GM12878 (cell line): ENCODE measurements at regions not wholly inside any gene's neighbourhood (a gene's known extent, or its start where the extent isn't known, plus 50 kb on each side); places are given as distances from the start of the nearest gene placed in this dataset.

Source experiments
- ATAC-seq: fragments of 200-7000 bp; cut with Tn5 transposase; 3 replicates; pipeline ENCODE4 v1.9.1; 2020; ENCODE audit warnings: mild to moderate bottlenecking, moderate library complexity
- BruUV-seq: library from RNA; stranded (reverse); fragments of 400-500 nt; replicated peaks from 2 replicates; lab custom pipeline; 2021; lab: Mats Ljungman, UMichigan
- CTCF ChIA-PET: fragments of 300-600 bp; sonication (Branson Sonifier 250); formaldehyde crosslinking; extraction: SDS; loops from one replicate; lab custom pipeline; 2021; ENCODE audit warnings: inconsistent platforms; lab: Yijun Ruan, JAX
- POLR2A ChIA-PET: fragments of 350-600 bp; formaldehyde crosslinking; extraction: SDS; loops from one replicate; lab custom pipeline; 2021; ENCODE audit warnings: inconsistent platforms; lab: Charles Lee
- RAD21 ChIA-PET: fragments of 300-600 bp; sonication (Branson Sonifier 250); formaldehyde crosslinking; loops from one replicate; lab custom pipeline; 2023; ENCODE audit warnings: antibody characterized with exemption; ENCODE audit not compliant: unreplicated experiment; lab: Charles Lee
- SMC1A ChIA-PET: fragments of 300-600 bp; sonication (Branson Sonifier 250); formaldehyde crosslinking; loops from one replicate; lab custom pipeline; 2023; ENCODE audit not compliant: unreplicated experiment, uncharacterized antibody; lab: Charles Lee
- DNase-seq: peaks from one replicate; pipeline ENCODE4 v3.0.0-alpha.2; 2011; ENCODE audit warnings: low read depth, low spot score
- FAIRE-seq: peaks from 3 replicates; lab custom pipeline; 2011; peaks lifted over from hg19 to GRCh38; lab: Jason Lieb, UNC
- H2AFZ ChIP-seq: 2 replicates; pipeline ENCODE4 v1.6.0; 2011; ENCODE audit warnings: low read depth, low read length, control low read depth; ENCODE audit not compliant: control insufficient read depth
- H3K27ac ChIP-seq: 2 replicates; pipeline ENCODE4 v1.5.1; 2011; ENCODE audit warnings: control low read depth; ENCODE audit not compliant: control insufficient read depth, insufficient read depth
- H3K27me3 ChIP-seq, 2 experiments: replicated peaks in 1 of 2; 2 replicates each; pipeline versions ENCODE4 v1.6.0 to v1.6.1; 2011; ENCODE audit warnings: low read length in 1 of 2; ENCODE audit not compliant: control insufficient read depth in 2 of 2, insufficient read depth in 2 of 2
- H3K36me3 ChIP-seq, 2 experiments: 2 replicates each; pipeline ENCODE4 v1.5.1; 2011; ENCODE audit warnings: low read length in 1 of 2; ENCODE audit not compliant: control insufficient read depth in 2 of 2, insufficient read depth in 2 of 2
- H3K4me1 ChIP-seq: 2 replicates; pipeline ENCODE4 v1.6.1; 2011; ENCODE audit warnings: mild to moderate bottlenecking, low read length, moderate library complexity, mixed read lengths; ENCODE audit not compliant: control insufficient read depth, insufficient read depth
- H3K4me2 ChIP-seq: 2 replicates; pipeline ENCODE4 v1.6.0; 2011; ENCODE audit warnings: control low read depth; ENCODE audit not compliant: control insufficient read depth, insufficient read depth
- H3K4me3 ChIP-seq: fragments of 200-600 bp; sonication (generic); 2 replicates; pipeline ENCODE4 v1.5.1; 2016
- H3K79me2 ChIP-seq: 2 replicates; pipeline ENCODE4 v1.6.0; 2011; ENCODE audit warnings: low read length; ENCODE audit not compliant: control insufficient read depth, insufficient read depth
- H3K9ac ChIP-seq: 2 replicates; pipeline ENCODE4 v1.8.0; 2011; ENCODE audit warnings: low read length, control low read depth, mixed read lengths; ENCODE audit not compliant: control insufficient read depth, insufficient read depth
- H3K9me3 ChIP-seq: replicated peaks from 3 replicates; pipeline ENCODE4 v1.5.1; 2011; ENCODE audit warnings: mild to moderate bottlenecking, low read length; ENCODE audit not compliant: control insufficient read depth, insufficient read depth
- H4K20me1 ChIP-seq: 2 replicates; pipeline ENCODE4 v1.6.0; 2011; ENCODE audit not compliant: control insufficient read depth, insufficient read depth
- FOS ChIP-seq: IDR thresholded peaks from 3 replicates; pipeline ENCODE4 v1.6.1; 2011; ENCODE audit warnings: borderline replicate concordance; ENCODE audit not compliant: insufficient read length; ENCODE audit errors: extremely low read depth
- GATAD2B ChIP-seq: fragments of 450-650 bp; conservative IDR thresholded peaks from 2 replicates; pipeline ENCODE4 v1.6.1; 2017; ENCODE audit warnings: low read depth, mild to moderate bottlenecking, moderate library complexity
- IKZF1 ChIP-seq: fragments of 450-650 bp; conservative IDR thresholded peaks from 2 replicates; pipeline ENCODE4 v1.6.1; 2017; ENCODE audit warnings: antibody characterized with exemption, mild to moderate bottlenecking
- IKZF2 ChIP-seq, 2 experiments: fragments of 450-650 bp; IDR thresholded peaks; 2 replicates each; pipeline ENCODE4 v1.6.1; 2017; ENCODE audit warnings: mild to moderate bottlenecking in 2 of 2, moderate library complexity in 2 of 2
- MTA2 ChIP-seq: fragments of 450-650 bp; IDR thresholded peaks from 2 replicates; pipeline ENCODE4 v1.6.1; 2016; ENCODE audit warnings: low read depth, mild to moderate bottlenecking, moderate library complexity
- NFIC ChIP-seq: IDR thresholded peaks from 2 replicates; pipeline ENCODE4 v1.6.1; 2012; ENCODE audit warnings: low read depth, mild to moderate bottlenecking, inconsistent platforms, low read length, moderate library complexity
- NFXL1 ChIP-seq: fragments of 450-650 bp; IDR thresholded peaks from 2 replicates; pipeline ENCODE4 v1.6.1; 2017; ENCODE audit warnings: antibody characterized with exemption, mild to moderate bottlenecking, borderline replicate concordance
- SMC3 ChIP-seq: IDR thresholded peaks from 2 replicates; pipeline ENCODE4 v1.6.1; 2011; ENCODE audit warnings: low read length, improper control_type of control experiment, borderline replicate concordance
- ZNF384 ChIP-seq: IDR thresholded peaks from 2 replicates; pipeline ENCODE4 v1.6.1; 2012; ENCODE audit warnings: low read depth, mild to moderate bottlenecking, low read length, improper control_type of control experiment, borderline replicate concordance
- ZSCAN29 ChIP-seq: fragments of 450-650 bp; IDR thresholded peaks from 2 replicates; pipeline ENCODE4 v1.6.1; 2017; ENCODE audit warnings: mild to moderate bottlenecking, moderate library complexity
- WGBS: methylation state at CpG from one replicate; pipeline ENCODE4 v1.1.6; 2016; ENCODE audit warnings: low lambda C conversion rate; ENCODE audit not compliant: insufficient replicate concordance, insufficient coverage; ENCODE audit errors: missing lambda C conversion rate; 5-methylcytosine and 5-hydroxymethylcytosine counted together
- in situ Hi-C: fragments of 300-500 bp; cut with MboI; formaldehyde crosslinking; loops from 9 replicates; pipeline ENCODE4 v1.14.3; 2018; ENCODE audit warnings: mixed read lengths
- intact Hi-C: fragments of 100-400 bp; cut with micrococcal nuclease; formaldehyde crosslinking; loops from one replicate; pipeline ENCODE4 v1.14.2; 2022; ENCODE audit not compliant: unreplicated experiment
- TF ChIP-seq, protein P1 (sequence below): IDR thresholded peaks from 2 replicates; pipeline ENCODE4 v1.6.1; 2011; ENCODE audit warnings: low read depth, mild to moderate bottlenecking, low read length, moderate library complexity, borderline replicate concordance; ENCODE audit errors: extremely low read depth
- TF ChIP-seq, protein P2 (sequence below): fragments of 450-650 bp; IDR thresholded peaks from 2 replicates; pipeline ENCODE4 v1.6.1; 2017; ENCODE audit warnings: mild to moderate bottlenecking, moderate library complexity
- TF ChIP-seq, protein P3 (sequence below): fragments of 450-650 bp; IDR thresholded peaks from 2 replicates; pipeline ENCODE4 v1.6.1; 2017; ENCODE audit warnings: low read depth, mild to moderate bottlenecking, moderate library complexity
- TF ChIP-seq, protein P4 (sequence below): fragments of 450-650 bp; formaldehyde crosslinking; IDR thresholded peaks from 2 replicates; pipeline ENCODE4 v1.4.0; 2020; ENCODE audit warnings: mild to moderate bottlenecking, moderate library complexity

DNA sequence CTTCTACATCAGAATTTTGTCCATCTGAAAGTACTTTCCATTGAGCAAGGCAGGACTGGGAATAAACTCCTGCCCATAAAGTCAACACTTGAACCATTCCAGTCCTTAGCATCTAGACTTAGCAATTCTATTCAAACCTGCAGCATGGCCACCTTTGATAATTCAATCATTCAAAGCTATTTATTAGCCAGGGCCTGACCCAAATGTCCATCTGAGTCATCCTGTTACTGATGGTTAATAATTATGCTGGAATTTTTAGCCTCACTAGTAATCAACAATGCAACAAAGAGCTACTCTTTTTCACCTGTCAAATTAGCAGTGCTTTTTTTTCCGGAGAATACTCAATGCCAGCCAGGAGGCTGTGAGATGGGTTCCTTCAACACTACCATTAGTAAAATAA is 72.7 kb upstream of the SNRK start:
- DNase-seq (peak; percentile 21), ATAC-seq (peak; percentile 75), FAIRE-seq (no peak)
- no peaks in the 10 kb centered on the region for H3K4me1 ChIP-seq
- H3K4me3 ChIP-seq = no peak overlapping the region
- in situ Hi-C loops = no loop called here
- intact Hi-C loops = no loop called here
- 95% methylated on average over 1 of the region's 1 CpG for WGBS
- no peaks in the 10 kb centered on the region for H3K9me3 ChIP-seq
- H2AFZ ChIP-seq = no peak overlapping the region
- RAD21 ChIA-PET = interaction anchor here (1.0 to 2.3 kb wide), 7 partner anchors 10 to 252 kb away, joined by 3 to 13 read pairs (median 6); no protein-coding TSS in a partner anchor
- H3K9ac ChIP-seq = no peak overlapping the region
- POLR2A ChIA-PET = interaction anchor here (1.7 kb wide), 1 partner anchor 77 kb away, joined by 4 read pairs; no protein-coding TSS in a partner anchor
- H3K36me3 ChIP-seq = no peaks in the 10 kb centered on the region
- H4K20me1 ChIP-seq = no peaks in the 10 kb centered on the region
- H3K27ac ChIP-seq = no peak overlapping the region
- H3K79me2 ChIP-seq = no peaks in the 10 kb centered on the region
- SMC1A ChIA-PET = interaction anchor here (1.0 to 2.7 kb wide), 7 partner anchors 10 to 75 kb away, joined by 3 to 16 read pairs (median 3); no protein-coding TSS in a partner anchor
- CTCF ChIA-PET = interaction anchor here (1.0 to 1.8 kb wide), 9 partner anchors 9 to 165 kb away, joined by 3 to 13 read pairs (median 5); no protein-coding TSS in a partner anchor
- BruUV-seq = no TSS peak
- H3K4me2 ChIP-seq = no peak overlapping the region
- H3K27me3 ChIP-seq = no peaks in the 10 kb centered on the region; a peak in 1 of 4 replicates
- no peak; the same call in 1 of the 2 replicates for TF ChIP-seq GATAD2B
- TF ChIP-seq, protein P1, sequence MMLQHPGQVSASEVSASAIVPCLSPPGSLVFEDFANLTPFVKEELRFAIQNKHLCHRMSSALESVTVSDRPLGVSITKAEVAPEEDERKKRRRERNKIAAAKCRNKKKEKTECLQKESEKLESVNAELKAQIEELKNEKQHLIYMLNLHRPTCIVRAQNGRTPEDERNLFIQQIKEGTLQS = no peak
- no peak for TF ChIP-seq NFXL1
- peak; percentile 76 for TF ChIP-seq MTA2
- TF ChIP-seq IKZF1 = peak; percentile 68
- TF ChIP-seq ZNF384 = no peak
- TF ChIP-seq, protein P2, sequence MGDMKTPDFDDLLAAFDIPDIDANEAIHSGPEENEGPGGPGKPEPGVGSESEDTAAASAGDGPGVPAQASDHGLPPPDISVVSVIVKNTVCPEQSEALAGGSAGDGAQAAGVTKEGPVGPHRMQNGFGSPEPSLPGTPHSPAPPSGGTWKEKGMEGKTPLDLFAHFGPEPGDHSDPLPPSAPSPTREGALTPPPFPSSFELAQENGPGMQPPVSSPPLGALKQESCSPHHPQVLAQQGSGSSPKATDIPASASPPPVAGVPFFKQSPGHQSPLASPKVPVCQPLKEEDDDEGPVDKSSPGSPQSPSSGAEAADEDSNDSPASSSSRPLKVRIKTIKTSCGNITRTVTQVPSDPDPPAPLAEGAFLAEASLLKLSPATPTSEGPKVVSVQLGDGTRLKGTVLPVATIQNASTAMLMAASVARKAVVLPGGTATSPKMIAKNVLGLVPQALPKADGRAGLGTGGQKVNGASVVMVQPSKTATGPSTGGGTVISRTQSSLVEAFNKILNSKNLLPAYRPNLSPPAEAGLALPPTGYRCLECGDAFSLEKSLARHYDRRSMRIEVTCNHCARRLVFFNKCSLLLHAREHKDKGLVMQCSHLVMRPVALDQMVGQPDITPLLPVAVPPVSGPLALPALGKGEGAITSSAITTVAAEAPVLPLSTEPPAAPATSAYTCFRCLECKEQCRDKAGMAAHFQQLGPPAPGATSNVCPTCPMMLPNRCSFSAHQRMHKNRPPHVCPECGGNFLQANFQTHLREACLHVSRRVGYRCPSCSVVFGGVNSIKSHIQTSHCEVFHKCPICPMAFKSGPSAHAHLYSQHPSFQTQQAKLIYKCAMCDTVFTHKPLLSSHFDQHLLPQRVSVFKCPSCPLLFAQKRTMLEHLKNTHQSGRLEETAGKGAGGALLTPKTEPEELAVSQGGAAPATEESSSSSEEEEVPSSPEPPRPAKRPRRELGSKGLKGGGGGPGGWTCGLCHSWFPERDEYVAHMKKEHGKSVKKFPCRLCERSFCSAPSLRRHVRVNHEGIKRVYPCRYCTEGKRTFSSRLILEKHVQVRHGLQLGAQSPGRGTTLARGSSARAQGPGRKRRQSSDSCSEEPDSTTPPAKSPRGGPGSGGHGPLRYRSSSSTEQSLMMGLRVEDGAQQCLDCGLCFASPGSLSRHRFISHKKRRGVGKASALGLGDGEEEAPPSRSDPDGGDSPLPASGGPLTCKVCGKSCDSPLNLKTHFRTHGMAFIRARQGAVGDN = 0 out of 2 replicates have a peak, but pooled peaks have one; percentile 10
- no peak for TF ChIP-seq ZSCAN29
- TF ChIP-seq FOS = no peak
- TF ChIP-seq SMC3 = no peak
- TF ChIP-seq, protein P3, sequence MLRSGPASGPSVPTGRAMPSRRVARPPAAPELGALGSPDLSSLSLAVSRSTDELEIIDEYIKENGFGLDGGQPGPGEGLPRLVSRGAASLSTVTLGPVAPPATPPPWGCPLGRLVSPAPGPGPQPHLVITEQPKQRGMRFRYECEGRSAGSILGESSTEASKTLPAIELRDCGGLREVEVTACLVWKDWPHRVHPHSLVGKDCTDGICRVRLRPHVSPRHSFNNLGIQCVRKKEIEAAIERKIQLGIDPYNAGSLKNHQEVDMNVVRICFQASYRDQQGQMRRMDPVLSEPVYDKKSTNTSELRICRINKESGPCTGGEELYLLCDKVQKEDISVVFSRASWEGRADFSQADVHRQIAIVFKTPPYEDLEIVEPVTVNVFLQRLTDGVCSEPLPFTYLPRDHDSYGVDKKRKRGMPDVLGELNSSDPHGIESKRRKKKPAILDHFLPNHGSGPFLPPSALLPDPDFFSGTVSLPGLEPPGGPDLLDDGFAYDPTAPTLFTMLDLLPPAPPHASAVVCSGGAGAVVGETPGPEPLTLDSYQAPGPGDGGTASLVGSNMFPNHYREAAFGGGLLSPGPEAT = 0 out of 2 replicates have a peak, but pooled peaks have one; percentile 39
- TF ChIP-seq IKZF2 (IDR thresholded peaks at IDR 0.05) = peak in 1 of 2 experiments; percentile 20; a peak in 3 of 4 replicates
- TF ChIP-seq, protein P4, sequence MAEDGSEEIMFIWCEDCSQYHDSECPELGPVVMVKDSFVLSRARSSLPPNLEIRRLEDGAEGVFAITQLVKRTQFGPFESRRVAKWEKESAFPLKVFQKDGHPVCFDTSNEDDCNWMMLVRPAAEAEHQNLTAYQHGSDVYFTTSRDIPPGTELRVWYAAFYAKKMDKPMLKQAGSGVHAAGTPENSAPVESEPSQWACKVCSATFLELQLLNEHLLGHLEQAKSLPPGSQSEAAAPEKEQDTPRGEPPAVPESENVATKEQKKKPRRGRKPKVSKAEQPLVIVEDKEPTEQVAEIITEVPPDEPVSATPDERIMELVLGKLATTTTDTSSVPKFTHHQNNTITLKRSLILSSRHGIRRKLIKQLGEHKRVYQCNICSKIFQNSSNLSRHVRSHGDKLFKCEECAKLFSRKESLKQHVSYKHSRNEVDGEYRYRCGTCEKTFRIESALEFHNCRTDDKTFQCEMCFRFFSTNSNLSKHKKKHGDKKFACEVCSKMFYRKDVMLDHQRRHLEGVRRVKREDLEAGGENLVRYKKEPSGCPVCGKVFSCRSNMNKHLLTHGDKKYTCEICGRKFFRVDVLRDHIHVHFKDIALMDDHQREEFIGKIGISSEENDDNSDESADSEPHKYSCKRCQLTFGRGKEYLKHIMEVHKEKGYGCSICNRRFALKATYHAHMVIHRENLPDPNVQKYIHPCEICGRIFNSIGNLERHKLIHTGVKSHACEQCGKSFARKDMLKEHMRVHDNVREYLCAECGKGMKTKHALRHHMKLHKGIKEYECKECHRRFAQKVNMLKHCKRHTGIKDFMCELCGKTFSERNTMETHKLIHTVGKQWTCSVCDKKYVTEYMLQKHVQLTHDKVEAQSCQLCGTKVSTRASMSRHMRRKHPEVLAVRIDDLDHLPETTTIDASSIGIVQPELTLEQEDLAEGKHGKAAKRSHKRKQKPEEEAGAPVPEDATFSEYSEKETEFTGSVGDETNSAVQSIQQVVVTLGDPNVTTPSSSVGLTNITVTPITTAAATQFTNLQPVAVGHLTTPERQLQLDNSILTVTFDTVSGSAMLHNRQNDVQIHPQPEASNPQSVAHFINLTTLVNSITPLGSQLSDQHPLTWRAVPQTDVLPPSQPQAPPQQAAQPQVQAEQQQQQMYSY (CRISPR knock-in tag) = no peak
- TF ChIP-seq NFIC = no peak
